Ovary (tissue), 7 donors: ENCODE measurements at regions not wholly inside any gene's neighbourhood (a gene's known extent, or its start where the extent isn't known, plus 50 kb on each side); places are given as distances from the start of the nearest gene placed in this dataset.
"Not testable (repeated sequence)": the region's sequence is repeated elsewhere in the genome, so short reads cannot be mapped to it uniquely, and the experiment has no call there.

ENCODE experiments used
- DNase-seq, 5 donors: peaks; one replicate each; pipeline ENCODE4 v3.0.0-alpha.2; 2019 to 2020
- H3K27ac ChIP-seq, 2 donors: fragments of 200-600 bp; one replicate each; pipeline versions ENCODE4 v1.5.1 to v1.8.0; 2019 to 2022
- H3K27me3 ChIP-seq: fragments of 200-600 bp; one replicate; pipeline ENCODE4 v1.8.0; 2022
- H3K36me3 ChIP-seq: fragments of 200-600 bp; sonication (generic); one replicate; pipeline ENCODE4 v1.5.1; 2019
- H3K4me1 ChIP-seq: one replicate; pipeline ENCODE4 v1.8.1; 2013; ENCODE audit warnings: mild to moderate bottlenecking, moderate library complexity; ENCODE audit not compliant: insufficient read depth
- H3K4me3 ChIP-seq: fragments of 200-600 bp; sonication (generic); one replicate; pipeline ENCODE4 v1.5.1; 2017
- H3K9me3 ChIP-seq, 2 donors: fragments of 200-600 bp in 1 of 2; sonication (generic) in 1 of 2; one replicate each; pipeline versions ENCODE4 v1.5.1 to v1.8.1; 2013 to 2019; ENCODE audit warnings: mild to moderate bottlenecking in 1 of 2, moderate library complexity in 1 of 2
- EP300 ChIP-seq: sonication (generic); formaldehyde crosslinking; IDR thresholded peaks from one replicate; pipeline ENCODE4 v1.6.1; 2017; ENCODE audit warnings: antibody characterized with exemption
- POLR2A ChIP-seq: fragments of 450-650 bp; IDR thresholded peaks from one replicate; pipeline ENCODE4 v1.6.1; 2017; ENCODE audit warnings: antibody characterized with exemption, mild to moderate bottlenecking, moderate library complexity
- WGBS, 3 donors: extraction: QIAGEN DNeasy Blood & Tissue Kit in 1 of 3; methylation state at CpG; one replicate each; pipeline versions ENCODE4 v1.1.5 to v1.1.7; 2013 to 2017; 5-methylcytosine and 5-hydroxymethylcytosine counted together
- intact Hi-C, 4 donors: fragments of 100-400 bp; cut with DNase I; formaldehyde crosslinking; loops; one replicate each; pipeline versions ENCODE4 v1.11.0 to v1.15.1; 2022 to 2023
- TF ChIP-seq, protein P1 (sequence below), 3 donors: fragments of 450-650 bp in 2 of 3; fragments of 200-600 bp in 1 of 3; IDR thresholded peaks; one replicate each; pipeline versions ENCODE4 v1.5.1 to v1.8.0; 2016 to 2022; ENCODE audit warnings: antibody characterized with exemption in 3 of 3, mild to moderate bottlenecking in 1 of 3
- donor health status: DM: no; HTN: no; CAD: no; lungs with moderate emphysema.
- donor health status: DM: no; HTN: no; CAD: no.
- donor health status: Bipolar disorder and iron deficiency.
- donor health status: DM: no; HTN: no; CAD: no.
- donor health status: DM: yes; HTN: yes; CAD: no.

- intact Hi-C loops, result no loop called here
- TF ChIP-seq EP300 (no peak), POLR2A (no peak)
- Histone ChIP-seq H3K9me3 (no peaks in the 10 kb centered on the region), H3K27ac (no peak overlapping the region), H3K4me1 (no peaks in the 10 kb centered on the region), H3K27me3 (no peaks in the 10 kb centered on the region), H3K4me3 (no peak overlapping the region), H3K36me3 (no peaks in the 10 kb centered on the region)
- no peak for DNase-seq
- 77 to 91% (median 89%) methylated on average over 3 of the region's 3 CpGs for WGBS, 3 donors
These were observed 584.3 kb downstream of the NSUN3 start for GRCh38 chr3:94647131-94647530.

DNA sequence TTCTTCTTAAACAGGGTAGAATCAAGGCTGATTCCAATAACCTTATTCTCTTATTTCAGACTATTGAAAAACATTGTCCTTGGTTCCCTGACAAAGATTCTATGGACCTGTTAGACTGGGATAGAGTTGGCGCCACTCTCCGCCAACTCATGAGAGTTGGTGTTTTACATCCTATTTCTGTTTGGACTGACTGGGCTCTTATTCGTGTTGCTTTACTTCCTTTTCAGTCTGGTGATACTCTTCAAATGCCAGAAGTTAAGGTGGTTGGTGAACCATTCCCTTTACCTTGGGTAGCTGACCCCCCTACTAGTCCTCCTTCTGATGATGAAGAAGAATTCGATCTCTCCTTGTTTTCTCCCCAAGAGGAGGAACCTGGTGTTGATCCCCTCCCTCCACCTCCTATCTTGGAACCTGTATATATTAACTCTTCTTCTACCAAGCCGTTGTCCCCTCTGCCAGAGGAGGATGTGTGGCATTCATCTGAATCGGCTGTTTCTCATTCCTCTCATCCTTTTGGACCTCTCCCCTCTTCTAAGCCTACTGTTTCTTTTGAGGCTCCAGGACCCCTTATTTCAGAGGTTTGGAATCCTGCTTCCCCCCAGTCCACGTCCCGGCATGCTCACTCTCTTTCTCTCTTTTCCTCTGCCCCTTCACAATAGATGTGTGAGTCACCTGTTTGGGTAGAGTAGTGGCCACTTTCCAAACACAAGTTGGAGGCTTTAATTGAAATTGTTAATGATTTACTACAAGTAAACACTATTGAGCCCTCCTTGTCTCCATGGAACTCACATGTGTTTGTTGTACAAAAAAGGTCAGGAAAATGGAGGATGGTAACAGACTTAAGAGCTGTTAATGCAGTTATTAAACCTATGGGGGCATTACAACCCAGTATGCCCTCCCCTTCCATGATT lies 585.7 kb downstream of the NSUN3 start:
- H3K9me3 ChIP-seq, H3K27me3 ChIP-seq, DNase-seq, H3K27ac ChIP-seq, H3K4me1 ChIP-seq, H3K36me3 ChIP-seq, intact Hi-C loops, H3K4me3 ChIP-seq: not testable (repeated sequence)
- 87 to 92% (median 91%) methylated on average over 8 of the region's 8 CpGs for WGBS, 3 donors

GRCh38 chr3:94654096-94654495 lies 591.2 kb downstream of the NSUN3 start:
- Histone ChIP-seq H3K27me3 (no peaks in the 10 kb centered on the region), H3K36me3 (no peaks in the 10 kb centered on the region), H3K4me3 (no peak overlapping the region), H3K9me3 (no peaks in the 10 kb centered on the region), H3K27ac (no peak overlapping the region), H3K4me1 (no peaks in the 10 kb centered on the region)
- TF ChIP-seq EP300 (no peak), POLR2A (no peak)
- TF ChIP-seq, protein P1, sequence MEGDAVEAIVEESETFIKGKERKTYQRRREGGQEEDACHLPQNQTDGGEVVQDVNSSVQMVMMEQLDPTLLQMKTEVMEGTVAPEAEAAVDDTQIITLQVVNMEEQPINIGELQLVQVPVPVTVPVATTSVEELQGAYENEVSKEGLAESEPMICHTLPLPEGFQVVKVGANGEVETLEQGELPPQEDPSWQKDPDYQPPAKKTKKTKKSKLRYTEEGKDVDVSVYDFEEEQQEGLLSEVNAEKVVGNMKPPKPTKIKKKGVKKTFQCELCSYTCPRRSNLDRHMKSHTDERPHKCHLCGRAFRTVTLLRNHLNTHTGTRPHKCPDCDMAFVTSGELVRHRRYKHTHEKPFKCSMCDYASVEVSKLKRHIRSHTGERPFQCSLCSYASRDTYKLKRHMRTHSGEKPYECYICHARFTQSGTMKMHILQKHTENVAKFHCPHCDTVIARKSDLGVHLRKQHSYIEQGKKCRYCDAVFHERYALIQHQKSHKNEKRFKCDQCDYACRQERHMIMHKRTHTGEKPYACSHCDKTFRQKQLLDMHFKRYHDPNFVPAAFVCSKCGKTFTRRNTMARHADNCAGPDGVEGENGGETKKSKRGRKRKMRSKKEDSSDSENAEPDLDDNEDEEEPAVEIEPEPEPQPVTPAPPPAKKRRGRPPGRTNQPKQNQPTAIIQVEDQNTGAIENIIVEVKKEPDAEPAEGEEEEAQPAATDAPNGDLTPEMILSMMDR (IDR thresholded peaks at IDR 0.05), result no peak
- WGBS, 3 donors, result 80 to 85% (median 82%) methylated on average over 2 of the region's 2 CpGs
- intact Hi-C loops, result no loop called here
- DNase-seq, result no peak

DNA sequence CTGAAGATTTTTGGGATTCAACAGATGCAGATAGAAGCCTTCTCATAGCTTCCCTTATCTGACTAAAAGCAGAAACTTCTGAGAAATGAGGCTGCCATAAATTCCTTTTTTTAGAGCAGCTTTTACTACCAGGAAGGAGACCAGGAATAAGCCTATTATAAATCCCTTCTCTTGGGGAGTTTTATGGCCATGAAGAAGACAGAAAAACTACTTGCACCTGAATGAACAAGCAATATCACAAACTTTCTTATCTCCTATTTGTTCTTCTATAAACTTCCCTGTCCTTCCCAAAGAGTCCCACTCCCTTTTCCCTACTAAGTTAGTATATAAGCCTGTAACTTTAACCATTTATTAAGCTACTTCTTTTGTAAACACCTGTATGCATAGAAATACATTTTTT lies 603.1 kb downstream of the NSUN3 start:
- Histone ChIP-seq H3K9me3 (no peaks in the 10 kb centered on the region), H3K36me3 (no peaks in the 10 kb centered on the region), H3K4me1 (no peaks in the 10 kb centered on the region), H3K27me3 (peaks cover 4% of the 10 kb centered on the region), H3K4me3 (no peak overlapping the region), H3K27ac (no peak overlapping the region)
- DNase-seq, result no peak
- intact Hi-C loops, result no loop called here
- TF ChIP-seq POLR2A (no peak), EP300 (no peak)
- TF ChIP-seq, protein P1 (IDR thresholded peaks at IDR 0.05), result no peak

DNA sequence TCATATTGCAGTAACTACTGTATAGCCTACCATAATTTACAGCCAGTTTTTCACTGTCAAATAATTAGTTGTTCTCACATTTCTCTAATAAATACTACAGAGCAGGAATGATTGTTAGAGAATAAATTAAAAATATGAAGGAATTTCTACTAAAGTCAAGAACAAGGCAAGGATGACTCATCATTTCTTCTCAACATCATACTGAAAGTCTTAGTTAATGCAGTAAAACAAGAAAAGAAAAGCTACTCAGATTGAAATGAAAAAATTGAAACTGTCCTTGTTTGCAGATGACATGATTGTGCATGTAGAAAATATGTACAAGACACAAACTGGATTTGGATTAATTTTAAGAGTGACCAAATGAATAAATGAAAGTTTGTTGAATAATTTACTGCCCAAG lies 608.2 kb downstream of the NSUN3 start:
- no peak for DNase-seq
- Histone ChIP-seq H3K4me3 (no peak overlapping the region), H3K27ac (no peak overlapping the region), H3K9me3 (no peaks in the 10 kb centered on the region), H3K36me3 (no peaks in the 10 kb centered on the region), H3K4me1 (no peaks in the 10 kb centered on the region), H3K27me3 (peaks cover 5% of the 10 kb centered on the region)
- intact Hi-C loops, result no loop called here
- TF ChIP-seq EP300, result no peak
- TF ChIP-seq, protein P1 (IDR thresholded peaks at IDR 0.05), result no peak
- TF ChIP-seq POLR2A, result no peak
